ENCODE measurements at regions not wholly inside any gene's neighbourhood (a gene's known extent, or its start where the extent isn't known, plus 50 kb on each side); places are given as distances from the start of the nearest gene placed in this dataset.
"Not testable (repeated sequence)": the region's sequence is repeated elsewhere in the genome, so short reads cannot be mapped to it uniquely, and the experiment has no call there.

DNA sequence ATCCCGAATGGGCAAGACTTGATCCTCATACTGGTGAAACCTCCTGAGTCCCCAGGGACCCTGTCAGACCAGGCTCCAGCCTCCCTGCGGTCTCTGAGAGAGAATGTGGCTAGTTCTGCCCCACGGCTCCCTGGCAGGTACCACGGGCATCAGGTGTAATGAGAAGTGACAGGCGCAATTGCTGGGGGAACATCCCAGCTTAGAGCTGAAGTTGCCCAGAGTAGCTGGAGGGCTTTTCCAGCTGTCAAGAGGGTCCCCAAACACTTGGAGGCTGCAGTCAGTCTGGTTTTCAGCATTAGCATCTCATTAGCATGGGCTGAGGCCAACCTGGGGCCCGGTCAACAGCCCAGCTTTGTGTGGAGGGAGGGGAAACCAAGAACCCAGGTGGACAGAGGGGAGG lies 100.0 kb upstream of the TMEM132E start:
- DNase-seq (ENCODE audit: low spot score) = no peak
- TF ChIP-seq, protein P1, sequence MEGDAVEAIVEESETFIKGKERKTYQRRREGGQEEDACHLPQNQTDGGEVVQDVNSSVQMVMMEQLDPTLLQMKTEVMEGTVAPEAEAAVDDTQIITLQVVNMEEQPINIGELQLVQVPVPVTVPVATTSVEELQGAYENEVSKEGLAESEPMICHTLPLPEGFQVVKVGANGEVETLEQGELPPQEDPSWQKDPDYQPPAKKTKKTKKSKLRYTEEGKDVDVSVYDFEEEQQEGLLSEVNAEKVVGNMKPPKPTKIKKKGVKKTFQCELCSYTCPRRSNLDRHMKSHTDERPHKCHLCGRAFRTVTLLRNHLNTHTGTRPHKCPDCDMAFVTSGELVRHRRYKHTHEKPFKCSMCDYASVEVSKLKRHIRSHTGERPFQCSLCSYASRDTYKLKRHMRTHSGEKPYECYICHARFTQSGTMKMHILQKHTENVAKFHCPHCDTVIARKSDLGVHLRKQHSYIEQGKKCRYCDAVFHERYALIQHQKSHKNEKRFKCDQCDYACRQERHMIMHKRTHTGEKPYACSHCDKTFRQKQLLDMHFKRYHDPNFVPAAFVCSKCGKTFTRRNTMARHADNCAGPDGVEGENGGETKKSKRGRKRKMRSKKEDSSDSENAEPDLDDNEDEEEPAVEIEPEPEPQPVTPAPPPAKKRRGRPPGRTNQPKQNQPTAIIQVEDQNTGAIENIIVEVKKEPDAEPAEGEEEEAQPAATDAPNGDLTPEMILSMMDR (IDR thresholded peaks at IDR 0.05; ENCODE audit: borderline replicate concordance, control extremely low read depth, extremely low read depth, insufficient read depth, missing control alignments) = no peak
- in situ Hi-C loops (cut with MboI; ENCODE audit: low sequenced_read_pairs, unreplicated experiment) = no loop called here

DNA sequence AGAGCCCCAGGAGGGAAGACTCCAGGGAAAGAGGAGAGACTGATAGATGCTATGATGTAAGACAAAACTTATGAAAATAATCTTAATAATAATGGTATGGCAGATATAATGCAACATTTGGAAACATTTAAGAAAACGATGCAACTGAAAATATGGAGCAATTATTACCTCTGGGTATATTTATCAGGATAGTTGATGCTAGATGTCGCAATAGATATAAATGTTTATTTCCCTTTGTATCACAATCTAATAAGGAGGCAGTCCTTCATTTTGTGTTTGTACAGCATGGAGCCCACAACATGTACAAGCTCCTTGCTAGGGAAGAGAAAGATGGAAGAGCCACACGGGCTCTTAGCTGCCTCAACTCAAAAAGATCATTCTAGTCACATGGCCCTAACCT lies 101.1 kb upstream of the TMEM132E start:
- in situ Hi-C loops (cut with MboI; ENCODE audit: low sequenced_read_pairs, unreplicated experiment) = no loop called here
- no peak for DNase-seq (ENCODE audit: low spot score)
- TF ChIP-seq, protein P1 (IDR thresholded peaks at IDR 0.05; ENCODE audit: borderline replicate concordance, control extremely low read depth, extremely low read depth, insufficient read depth, missing control alignments) = no peak

DNA sequence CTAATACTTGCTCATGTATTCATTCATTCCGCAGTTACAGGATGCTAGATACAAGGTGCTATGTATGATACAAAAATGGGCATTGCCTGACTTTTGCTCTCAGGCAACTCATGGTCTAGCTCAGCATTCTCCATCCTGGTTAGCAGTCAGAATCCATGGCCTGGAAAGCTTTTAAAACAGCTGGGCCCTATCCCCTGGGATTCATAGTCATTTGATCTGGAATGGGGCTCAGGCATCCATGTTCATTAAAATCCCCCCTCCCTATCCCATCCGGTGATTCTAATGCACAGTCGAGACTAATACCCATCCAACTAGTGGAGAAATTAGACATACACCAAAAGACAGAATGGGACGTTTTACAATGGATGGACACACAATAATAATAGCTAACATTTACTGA lies 104.1 kb upstream of the TMEM132E start:
- TF ChIP-seq, protein P1 (IDR thresholded peaks at IDR 0.05; ENCODE audit: borderline replicate concordance, control extremely low read depth, extremely low read depth, insufficient read depth, missing control alignments) = no peak
- in situ Hi-C loops (cut with MboI; ENCODE audit: low sequenced_read_pairs, unreplicated experiment) = no loop called here
- no peak for DNase-seq (ENCODE audit: low spot score)

DNA sequence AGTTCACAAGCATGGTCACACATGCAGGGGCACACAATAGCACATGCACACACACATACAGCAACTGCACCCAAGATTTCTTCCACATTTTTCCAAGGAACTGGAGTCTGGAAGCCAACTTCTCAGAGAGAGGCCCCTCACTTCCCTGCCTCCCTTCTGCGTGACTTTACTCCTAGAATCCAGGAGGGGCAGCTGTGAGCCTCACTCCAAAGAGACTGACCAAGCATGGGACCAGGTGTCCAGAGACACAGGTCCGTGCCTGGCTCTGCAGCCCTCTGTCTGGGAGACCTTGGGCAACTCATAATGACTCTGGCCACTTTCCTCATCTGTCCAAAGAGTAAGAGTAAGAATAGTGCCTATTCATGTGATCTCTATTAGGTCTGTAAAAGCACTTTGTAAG lies 104.7 kb upstream of the TMEM132E start:
- TF ChIP-seq, protein P1 (IDR thresholded peaks at IDR 0.05; ENCODE audit: borderline replicate concordance, control extremely low read depth, extremely low read depth, insufficient read depth, missing control alignments) = no peak
- in situ Hi-C loops (cut with MboI; ENCODE audit: low sequenced_read_pairs, unreplicated experiment) = no loop called here

DNA sequence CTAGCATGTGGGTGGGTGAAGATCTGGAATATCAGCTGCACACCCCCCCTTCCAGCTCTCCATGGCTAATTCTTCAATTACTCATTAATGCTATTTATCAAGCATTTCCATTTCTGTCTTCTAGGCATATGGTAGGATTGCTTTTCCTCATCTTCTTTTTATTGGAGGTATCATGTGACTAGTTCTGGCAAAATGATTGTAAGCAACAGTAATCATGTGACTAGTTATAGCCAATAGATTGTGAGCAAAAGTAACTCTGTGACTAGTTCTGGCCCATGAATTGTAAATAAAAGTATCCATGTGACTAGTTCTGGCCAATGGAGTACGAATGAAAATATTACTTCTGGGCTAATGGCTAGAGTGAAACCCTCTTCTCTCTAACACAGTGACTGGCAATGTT lies 107.0 kb upstream of the TMEM132E start:
- DNase-seq (ENCODE audit: low spot score) = no peak
- in situ Hi-C loops (cut with MboI; ENCODE audit: low sequenced_read_pairs, unreplicated experiment) = no loop called here
- TF ChIP-seq, protein P1 (IDR thresholded peaks at IDR 0.05; ENCODE audit: borderline replicate concordance, control extremely low read depth, extremely low read depth, insufficient read depth, missing control alignments) = no peak

More for the DNA sequence above, 104.7 kb upstream of the TMEM132E start:
- DNase-seq (ENCODE audit: low spot score) = no peak

DNA sequence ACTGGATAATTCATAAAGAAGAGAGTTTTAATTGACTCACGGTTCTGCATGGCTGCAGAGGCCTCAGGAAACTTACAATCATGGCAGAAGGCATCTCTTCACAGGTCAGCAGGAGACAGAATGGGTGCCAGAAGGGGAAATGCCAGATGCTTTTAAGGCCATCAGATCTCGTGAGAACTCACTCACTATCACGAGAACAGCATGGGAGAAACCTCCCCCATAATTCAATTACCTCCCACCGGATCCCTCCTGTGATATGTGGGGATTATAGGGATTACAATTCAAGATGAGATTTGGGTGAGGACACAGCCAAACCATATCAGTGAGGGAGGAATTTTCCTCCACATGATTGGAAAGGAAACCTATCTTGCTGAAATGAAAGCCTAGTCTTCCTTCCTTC lies 108.1 kb upstream of the TMEM132E start:
- in situ Hi-C loops (cut with MboI; ENCODE audit: low sequenced_read_pairs, unreplicated experiment); DNase-seq (ENCODE audit: low spot score): not testable (repeated sequence)

DNA sequence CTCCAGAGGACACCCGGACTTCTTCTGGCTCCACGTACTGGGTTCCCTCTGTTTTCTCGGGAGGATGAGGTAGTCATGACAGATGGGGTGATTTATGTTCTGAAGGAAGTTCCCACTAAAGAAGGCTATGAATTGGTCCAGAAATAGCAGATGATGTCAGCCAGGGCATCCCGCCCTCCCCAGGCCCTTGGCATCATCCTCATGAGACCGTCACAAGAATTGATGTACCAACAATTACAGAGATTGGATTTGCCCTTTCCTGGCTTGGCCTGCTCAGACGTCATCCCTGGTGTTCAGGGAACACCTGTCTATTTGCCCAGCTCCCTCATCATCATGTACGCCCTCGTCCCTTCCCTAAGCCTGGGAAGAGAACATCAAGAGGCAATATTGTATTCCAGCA lies 102.8 kb upstream of the CCL1 start:
- no peak for DNase-seq (ENCODE audit: low spot score)
- TF ChIP-seq, protein P1 (IDR thresholded peaks at IDR 0.05; ENCODE audit: borderline replicate concordance, control extremely low read depth, extremely low read depth, insufficient read depth, missing control alignments) = no peak
- in situ Hi-C loops (cut with MboI; ENCODE audit: low sequenced_read_pairs, unreplicated experiment) = no loop called here

All from GM13976 (cell line).